H1 (cell line): ENCODE measurements at regions not wholly inside any gene's neighbourhood (a gene's known extent, or its start where the extent isn't known, plus 50 kb on each side); places are given as distances from the start of the nearest gene placed in this dataset.

Source experiments
- CTCF ChIA-PET: fragments of 300-600 bp; sonication (Branson Sonifier 250); formaldehyde crosslinking; loops from one replicate; lab custom pipeline; 2021; ENCODE audit not compliant: partially characterized antibody; lab: Charles Lee
- POLR2A ChIA-PET: fragments of 300-600 bp; sonication (Branson Sonifier 250); formaldehyde crosslinking; loops from one replicate; lab custom pipeline; 2021; ENCODE audit warnings: inconsistent platforms; ENCODE audit not compliant: partially characterized antibody; lab: Charles Lee
- DNase-seq, 2 experiments: peaks; one replicate each; pipeline versions ENCODE4 v3.0.0 to v3.0.0-alpha.2; 2010 to 2022; ENCODE audit warnings: low spot score in 2 of 2, low read depth in 1 of 2, mixed read lengths in 1 of 2
- FAIRE-seq: peaks from 2 replicates; lab custom pipeline; 2011; peaks lifted over from hg19 to GRCh38; lab: Jason Lieb, UNC
- H2AFZ ChIP-seq: 2 replicates; pipeline ENCODE4 v1.8.1; 2012; ENCODE audit warnings: low read length, inconsistent platforms
- H2AK5ac ChIP-seq: 2 replicates; pipeline ENCODE4 v1.6.1; 2013; ENCODE audit warnings: low read depth, low read length
- H2BK120ac ChIP-seq: replicated peaks from 2 replicates; pipeline ENCODE3; 2013; ENCODE audit warnings: low read depth, low read length, inconsistent platforms
- H2BK12ac ChIP-seq: 2 replicates; pipeline ENCODE4 v1.6.1; 2013; ENCODE audit warnings: low read depth, low read length
- H2BK15ac ChIP-seq: 2 replicates; pipeline ENCODE4 v1.6.1; 2013; ENCODE audit warnings: low read length
- H2BK20ac ChIP-seq: 2 replicates; pipeline ENCODE4 v1.6.1; 2013; ENCODE audit warnings: low read length
- H2BK5ac ChIP-seq: 2 replicates; pipeline ENCODE4 v1.6.1; 2013; ENCODE audit warnings: low read depth, low read length
- H3K14ac ChIP-seq: 2 replicates; pipeline ENCODE4 v1.6.1; 2013; ENCODE audit warnings: inconsistent platforms; ENCODE audit not compliant: insufficient read length
- H3K18ac ChIP-seq: 2 replicates; pipeline ENCODE4 v1.6.1; 2013; ENCODE audit warnings: low read length; ENCODE audit errors: extremely low read depth
- H3K23ac ChIP-seq: 2 replicates; pipeline ENCODE4 v1.6.1; 2013; ENCODE audit warnings: inconsistent platforms; ENCODE audit not compliant: insufficient read length
- H3K23me2 ChIP-seq: 2 replicates; pipeline ENCODE4 v1.6.1; 2013; ENCODE audit warnings: low read depth, low read length
- H3K27ac ChIP-seq: 2 replicates; pipeline ENCODE4 v1.6.1; 2011; ENCODE audit warnings: low read depth, low read length, inconsistent platforms
- H3K27me3 ChIP-seq, 4 experiments: replicated peaks in 1 of 4; 1 replicate in 1 of 4; 2 replicates in 3 of 4; pipeline versions ENCODE4 v1.6.1 to v1.8.1; 2011 to 2013; ENCODE audit warnings: low read length in 3 of 4, mild to moderate bottlenecking in 3 of 4, inconsistent platforms in 2 of 4, mixed read lengths in 2 of 4, moderate library complexity in 1 of 4; ENCODE audit not compliant: control insufficient read depth in 3 of 4, insufficient read depth in 3 of 4; ENCODE audit errors: extremely low read depth in 1 of 4
- H3K36me3 ChIP-seq, 4 experiments: 2 replicates each; pipeline versions ENCODE4 v1.6.1 to v1.8.1; 2011 to 2013; ENCODE audit warnings: mild to moderate bottlenecking in 4 of 4, low read length in 3 of 4, moderate library complexity in 2 of 4, control low read depth in 1 of 4, inconsistent platforms in 1 of 4; ENCODE audit not compliant: insufficient read depth in 4 of 4, control insufficient read depth in 2 of 4
- H3K4ac ChIP-seq: replicated peaks from 2 replicates; pipeline ENCODE3; 2013; ENCODE audit warnings: low read length, low read depth, mixed read lengths, inconsistent platforms; ENCODE audit not compliant: insufficient read length
- H3K4me1 ChIP-seq, 4 experiments: replicated peaks in 1 of 4; 1 replicate in 1 of 4; 2 replicates in 3 of 4; pipeline versions ENCODE4 v1.6.1 to v1.8.1; 2011 to 2013; ENCODE audit warnings: low read length in 3 of 4, inconsistent platforms in 2 of 4, mixed read lengths in 1 of 4; ENCODE audit not compliant: insufficient read depth in 4 of 4, control insufficient read depth in 3 of 4
- H3K4me2 ChIP-seq, 2 experiments: 2 replicates each; pipeline versions ENCODE4 v1.6.1 to v1.8.1; 2011 to 2013; ENCODE audit warnings: low read depth in 2 of 2, low read length in 2 of 2, control low read depth in 1 of 2, inconsistent platforms in 1 of 2, mild to moderate bottlenecking in 1 of 2; ENCODE audit not compliant: insufficient read depth in 1 of 2
- H3K4me3 ChIP-seq, 4 experiments: fragments of 200-600, 300-600 bp in 1 of 4; sonication (generic), shearing (Covaris generic), sonication (Bioruptor Twin) in 1 of 4; 2 replicates each; pipeline versions ENCODE4 v1.5.1 to v1.8.1; 2011 to 2016; ENCODE audit warnings: low read length in 4 of 4, low read depth in 3 of 4, control low read depth in 2 of 4, inconsistent platforms in 2 of 4, mild to moderate bottlenecking in 2 of 4, mixed read lengths in 1 of 4, moderate library complexity in 1 of 4; ENCODE audit not compliant: insufficient read depth in 2 of 4; ENCODE audit errors: extremely low read depth in 1 of 4
- H3K56ac ChIP-seq: replicated peaks from 2 replicates; pipeline ENCODE3; 2013; ENCODE audit warnings: low read depth, mild to moderate bottlenecking, mixed read lengths, low read length, inconsistent platforms; ENCODE audit not compliant: insufficient read length
- H3K79me1 ChIP-seq: 2 replicates; pipeline ENCODE4 v1.6.1; 2013; ENCODE audit warnings: low read depth, low read length, control low read depth
- H3K79me2 ChIP-seq, 2 experiments: 2 replicates each; pipeline versions ENCODE4 v1.6.1 to v1.8.1; 2012 to 2013; ENCODE audit warnings: low read length in 2 of 2, mild to moderate bottlenecking in 2 of 2, inconsistent platforms in 1 of 2; ENCODE audit not compliant: insufficient read depth in 2 of 2, control insufficient read depth in 1 of 2
- H3K9ac ChIP-seq, 4 experiments: replicated peaks in 1 of 4; 1 replicate in 1 of 4; 2 replicates in 3 of 4; pipeline versions ENCODE4 v1.6.1 to v1.8.1; 2011 to 2013; ENCODE audit warnings: low read depth in 3 of 4, low read length in 3 of 4, control low read depth in 2 of 4, mild to moderate bottlenecking in 2 of 4, moderate library complexity in 2 of 4, inconsistent platforms in 1 of 4; ENCODE audit errors: extremely low read depth in 1 of 4
- H3K9me3 ChIP-seq, 2 experiments: 2 replicates each; pipeline versions ENCODE4 v1.6.1 to v1.8.1; 2012 to 2013; ENCODE audit warnings: mild to moderate bottlenecking in 2 of 2, moderate library complexity in 2 of 2, control low read depth in 1 of 2, inconsistent platforms in 1 of 2, low read depth in 1 of 2, low read length in 1 of 2, mixed read lengths in 1 of 2; ENCODE audit not compliant: insufficient read depth in 2 of 2
- H4K20me1 ChIP-seq, 2 experiments: replicated peaks in 1 of 2; 2 replicates each; pipeline versions ENCODE3 to v1.8.1; 2011 to 2013; ENCODE audit warnings: inconsistent platforms in 2 of 2, low read length in 2 of 2, mild to moderate bottlenecking in 1 of 2; ENCODE audit not compliant: insufficient read depth in 2 of 2, control insufficient read depth in 1 of 2
- H4K5ac ChIP-seq: 2 replicates; pipeline ENCODE4 v1.6.1; 2013; ENCODE audit warnings: low read length, low read depth, mixed read lengths, inconsistent platforms; ENCODE audit not compliant: insufficient read length
- H4K8ac ChIP-seq: 2 replicates; pipeline ENCODE4 v1.8.0; 2013; ENCODE audit warnings: mild to moderate bottlenecking, moderate library complexity, low read length, inconsistent platforms; ENCODE audit not compliant: insufficient read depth; ENCODE audit errors: extremely low read depth
- H4K91ac ChIP-seq: replicated peaks from 2 replicates; pipeline ENCODE3; 2013; ENCODE audit warnings: low read length, mixed read lengths, inconsistent platforms; ENCODE audit not compliant: insufficient read length
- CBX8 ChIP-seq: fragments of 300-800, 300-1000 bp; sonication (generic); IDR thresholded peaks from 2 replicates; pipeline ENCODE4 v1.7.1; 2016; ENCODE audit warnings: low read depth, low read length, borderline replicate concordance
- CREB1 ChIP-seq: IDR thresholded peaks from 2 replicates; pipeline ENCODE4 v1.6.1; 2012; ENCODE audit warnings: inconsistent platforms
- GTF2F1 ChIP-seq: IDR thresholded peaks from 2 replicates; pipeline ENCODE4 v1.6.1; 2012; ENCODE audit warnings: low read depth, low read length, improper control_type of control experiment, borderline replicate concordance
- RBBP5 ChIP-seq: IDR thresholded peaks from 2 replicates; pipeline ENCODE4 v1.7.1; 2012; ENCODE audit warnings: low read depth, mild to moderate bottlenecking, inconsistent platforms, low read length, moderate library complexity, borderline replicate concordance
- RNF2 ChIP-seq: fragments of 200-900, 300-1000 bp; sonication (generic); IDR thresholded peaks from 2 replicates; pipeline ENCODE4 v1.7.1; 2016; ENCODE audit warnings: borderline replicate concordance, low read depth, mild to moderate bottlenecking, antibody characterized with exemption, low read length; ENCODE audit not compliant: poor library complexity, severe bottlenecking; ENCODE audit errors: missing control alignments
- RXRA ChIP-seq: IDR thresholded peaks from 2 replicates; pipeline ENCODE4 v1.6.1; 2011; ENCODE audit warnings: low read depth, mild to moderate bottlenecking, low read length, moderate library complexity; ENCODE audit not compliant: insufficient read depth
- TAF1 ChIP-seq: IDR thresholded peaks from 2 replicates; pipeline ENCODE4 v1.6.1; 2011; ENCODE audit warnings: mild to moderate bottlenecking, low read depth, low read length
- TBP ChIP-seq: IDR thresholded peaks from 2 replicates; pipeline ENCODE4 v1.6.1; 2011; ENCODE audit warnings: low read depth, low read length, improper control_type of control experiment
- TCF12 ChIP-seq: IDR thresholded peaks from 2 replicates; pipeline ENCODE4 v1.6.1; 2011; ENCODE audit warnings: low read depth, mild to moderate bottlenecking, low read length
- USF2 ChIP-seq: IDR thresholded peaks from 2 replicates; pipeline ENCODE4 v1.6.1; 2011; ENCODE audit warnings: low read length, improper control_type of control experiment
- YY1 ChIP-seq: IDR thresholded peaks from 2 replicates; pipeline ENCODE4 v1.6.1; 2011; ENCODE audit warnings: low read depth, mild to moderate bottlenecking, low read length
- WGBS, 2 experiments: shearing (Covaris generic) in 1 of 2; methylation state at CpG; one replicate each; pipeline versions ENCODE4 v1.1.6 to v1.1.7; 2013 to 2015; ENCODE audit warnings: low lambda C conversion rate in 2 of 2, mixed read lengths in 2 of 2, inconsistent platforms in 1 of 2, low coverage in 1 of 2, missing lambda C conversion rate in 1 of 2; ENCODE audit not compliant: insufficient replicate concordance in 2 of 2, insufficient coverage in 1 of 2, insufficient read length in 1 of 2; ENCODE audit errors: extremely low coverage in 1 of 2, missing lambda C conversion rate in 1 of 2; 5-methylcytosine and 5-hydroxymethylcytosine counted together

- Histone ChIP-seq H3K4me3 (no peak overlapping the region), H4K91ac (no peak overlapping the region), H2AFZ (no peak overlapping the region), H2AK5ac (no peak overlapping the region), H3K27ac (no peak overlapping the region), H3K36me3 (no peaks in the 10 kb centered on the region), H4K5ac (no peak overlapping the region), H2BK120ac (no peak overlapping the region), H3K27me3 (peaks cover 0 to 1% (median 0%) of the 10 kb centered on the region in 4 experiments; a peak in 1 of 7 replicates), H3K4me1 (peaks cover 0 to 2% (median 0%) of the 10 kb centered on the region in 4 experiments; a peak in 1 of 7 replicates), H3K23me2 (no peaks in the 10 kb centered on the region), H3K56ac (no peak overlapping the region), H3K79me1 (no peaks in the 10 kb centered on the region), H3K18ac (no peak overlapping the region), H2BK12ac (no peak overlapping the region), H2BK5ac (no peak overlapping the region), H3K23ac (no peak overlapping the region), H3K9ac (no peak overlapping the region), H3K14ac (no peak overlapping the region), H3K79me2 (no peaks in the 10 kb centered on the region), H3K4ac (no peak overlapping the region), H2BK20ac (no peak overlapping the region), H3K9me3 (peaks cover 15 to 20% of the 10 kb centered on the region in 2 experiments; a peak in 3 of 4 replicates), H3K4me2 (no peak overlapping the region), H4K20me1 (no peaks in the 10 kb centered on the region), H4K8ac (no peak overlapping the region), H2BK15ac (no peak overlapping the region)
- ChIA-PET POLR2A (no interaction called here), CTCF (no interaction called here)
- 63% methylated on average over 1 of the region's 1 CpG; no CpG with 5 or more reads in 1 of the 2 experiments for WGBS, 2 experiments
- DNase-seq (no peak), FAIRE-seq (no peak)
- TF ChIP-seq TCF12 (no peak), CREB1 (no peak), GTF2F1 (no peak), RXRA (no peak), TAF1 (no peak), TBP (no peak), RNF2 (no peak), CBX8 (no peak), YY1 (no peak), RBBP5 (no peak), USF2 (no peak)
Measured at GRCh38 chr1:13918862-13919261, 218.9 kb downstream of the PRDM2 start.
